ENCODE measurements at regions not wholly inside any gene's neighbourhood (a gene's known extent, or its start where the extent isn't known, plus 50 kb on each side); places are given as distances from the start of the nearest gene placed in this dataset.

DNA sequence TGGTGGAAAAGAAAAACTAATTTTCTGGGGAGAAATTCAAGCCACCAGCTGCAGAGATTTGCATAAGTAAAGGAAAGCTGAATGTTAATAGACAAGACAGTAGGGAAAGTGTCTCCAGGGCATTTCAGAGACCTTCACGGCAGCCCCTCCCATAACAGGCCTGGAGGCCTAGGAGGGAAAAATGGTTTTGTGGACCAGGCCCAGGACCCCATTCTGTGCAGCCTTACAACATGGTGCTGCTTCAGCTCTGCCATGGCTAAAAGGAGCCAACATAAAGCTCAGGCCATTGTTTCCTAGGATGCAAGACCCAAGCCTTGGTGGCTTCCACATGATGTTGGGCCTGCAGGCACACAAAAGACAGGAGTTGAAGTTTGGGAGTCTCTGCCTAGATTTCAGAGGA, 697.1 kb downstream of the SOCS6 start:
- DNase-seq (ENCODE audit: low spot score) = no peak
- Histone ChIP-seq H3K4me3 (no peak overlapping the region), H3K27ac (no peak overlapping the region)
- TF ChIP-seq, protein P1, sequence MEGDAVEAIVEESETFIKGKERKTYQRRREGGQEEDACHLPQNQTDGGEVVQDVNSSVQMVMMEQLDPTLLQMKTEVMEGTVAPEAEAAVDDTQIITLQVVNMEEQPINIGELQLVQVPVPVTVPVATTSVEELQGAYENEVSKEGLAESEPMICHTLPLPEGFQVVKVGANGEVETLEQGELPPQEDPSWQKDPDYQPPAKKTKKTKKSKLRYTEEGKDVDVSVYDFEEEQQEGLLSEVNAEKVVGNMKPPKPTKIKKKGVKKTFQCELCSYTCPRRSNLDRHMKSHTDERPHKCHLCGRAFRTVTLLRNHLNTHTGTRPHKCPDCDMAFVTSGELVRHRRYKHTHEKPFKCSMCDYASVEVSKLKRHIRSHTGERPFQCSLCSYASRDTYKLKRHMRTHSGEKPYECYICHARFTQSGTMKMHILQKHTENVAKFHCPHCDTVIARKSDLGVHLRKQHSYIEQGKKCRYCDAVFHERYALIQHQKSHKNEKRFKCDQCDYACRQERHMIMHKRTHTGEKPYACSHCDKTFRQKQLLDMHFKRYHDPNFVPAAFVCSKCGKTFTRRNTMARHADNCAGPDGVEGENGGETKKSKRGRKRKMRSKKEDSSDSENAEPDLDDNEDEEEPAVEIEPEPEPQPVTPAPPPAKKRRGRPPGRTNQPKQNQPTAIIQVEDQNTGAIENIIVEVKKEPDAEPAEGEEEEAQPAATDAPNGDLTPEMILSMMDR (IDR thresholded peaks at IDR 0.05) = no peak

GRCh38 chr18:70982292-70982691, 693.4 kb downstream of the SOCS6 start:
- H3K4me3 ChIP-seq = no peak overlapping the region
- H3K27ac ChIP-seq = no peak overlapping the region
- no peak for DNase-seq (ENCODE audit: low spot score)
- TF ChIP-seq, protein P1 (IDR thresholded peaks at IDR 0.05) = no peak

DNA sequence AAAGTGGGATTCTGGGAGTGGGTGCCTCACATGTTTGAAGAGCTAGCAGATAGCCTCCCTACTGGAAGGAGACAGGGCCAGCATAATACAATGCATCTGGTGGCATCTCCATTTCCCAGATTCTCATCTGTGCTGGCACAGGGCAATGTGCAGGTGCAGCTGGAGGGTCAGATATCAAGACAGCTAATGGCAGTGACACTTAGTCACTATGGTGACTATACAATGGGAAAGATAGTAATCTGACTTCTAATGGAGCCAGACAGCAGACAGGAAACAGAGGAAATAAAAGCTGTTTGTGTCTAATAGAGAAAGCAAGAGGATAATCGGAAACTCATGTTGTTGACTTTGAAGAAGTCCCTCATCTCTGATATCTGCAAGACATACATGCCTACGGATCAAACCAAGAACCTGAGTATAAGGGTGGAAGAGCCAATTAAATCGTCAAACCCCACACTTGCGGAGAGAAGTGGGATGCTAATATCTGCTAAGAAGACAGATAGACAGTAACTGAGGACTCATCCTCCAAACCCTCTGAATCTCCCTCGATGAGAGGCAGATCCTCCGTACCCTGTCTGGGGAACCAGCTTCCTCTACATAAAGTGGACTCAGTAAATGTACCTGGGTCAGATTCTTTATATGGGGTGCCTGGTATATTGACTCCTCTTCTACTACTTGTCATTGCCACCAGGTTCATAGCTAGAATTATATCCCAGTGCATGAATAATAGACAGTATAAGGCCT, 692.7 kb downstream of the SOCS6 start:
- Histone ChIP-seq H3K27ac (no peak overlapping the region), H3K4me3 (no peak overlapping the region)
- DNase-seq (ENCODE audit: low spot score) = no peak
- TF ChIP-seq, protein P1 (IDR thresholded peaks at IDR 0.05) = no peak

DNA sequence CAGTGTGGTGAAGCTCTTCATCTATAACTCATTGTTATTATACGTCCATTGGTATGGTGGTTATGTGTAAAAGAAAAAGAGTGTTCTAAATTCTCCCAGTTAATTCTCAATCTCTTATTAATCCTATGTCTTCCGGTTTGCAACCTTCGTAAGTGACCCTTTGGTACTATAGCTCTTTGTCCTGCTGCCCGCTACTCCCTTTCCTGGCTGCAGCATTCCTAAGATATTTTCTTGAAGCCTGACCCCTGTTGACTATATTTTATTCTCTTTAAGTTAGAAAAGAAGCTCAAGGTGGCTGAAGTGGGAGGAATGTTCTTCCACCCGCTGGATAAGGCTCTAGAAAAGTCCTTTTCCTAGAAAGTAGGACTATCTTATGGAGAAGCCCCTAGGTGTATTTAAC, 684.8 kb downstream of the SOCS6 start:
- H3K4me3 ChIP-seq = no peak overlapping the region
- TF ChIP-seq, protein P1 (IDR thresholded peaks at IDR 0.05) = no peak
- no peak for DNase-seq (ENCODE audit: low spot score)
- H3K27ac ChIP-seq = no peak overlapping the region

- Histone ChIP-seq H3K4me3 (no peak overlapping the region), H3K27ac (no peak overlapping the region)
- DNase-seq (ENCODE audit: low spot score) = no peak
- TF ChIP-seq, protein P1 (IDR thresholded peaks at IDR 0.05) = no peak
These were observed 677.6 kb downstream of the SOCS6 start for GRCh38 chr18:70966419-70966818.

DNA sequence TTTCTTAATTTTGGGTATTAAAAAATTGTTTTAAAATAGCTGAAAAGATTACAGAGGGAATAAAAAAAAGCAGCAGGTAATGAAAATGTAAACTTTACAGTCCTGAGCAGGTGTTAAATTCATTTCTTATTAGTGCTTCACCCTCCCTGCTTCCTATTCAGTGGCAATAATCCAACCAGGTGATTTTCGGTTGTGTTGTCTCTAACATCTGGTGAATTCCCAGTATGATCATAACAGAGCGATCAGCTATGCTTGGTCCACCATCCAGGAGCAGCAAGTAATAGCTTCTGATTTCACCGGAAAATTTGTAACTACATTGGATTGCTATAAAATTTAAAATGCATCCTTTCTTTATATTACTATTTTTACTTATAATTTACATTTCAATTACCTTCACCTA, 673.1 kb downstream of the SOCS6 start:
- Histone ChIP-seq H3K27ac (no peak overlapping the region), H3K4me3 (no peak overlapping the region)
- TF ChIP-seq, protein P1 (IDR thresholded peaks at IDR 0.05) = no peak
- no peak for DNase-seq (ENCODE audit: low spot score)

- DNase-seq (ENCODE audit: low spot score) = no peak
- TF ChIP-seq, protein P1 (IDR thresholded peaks at IDR 0.05) = no peak
- Histone ChIP-seq H3K4me3 (no peak overlapping the region), H3K27ac (no peak overlapping the region)
These were observed 667.7 kb downstream of the SOCS6 start for GRCh38 chr18:70956554-70956953.
